ENCODE measurements at regions not wholly inside any gene's neighbourhood (a gene's known extent, or its start where the extent isn't known, plus 50 kb on each side); places are given as distances from the start of the nearest gene placed in this dataset.

DNA sequence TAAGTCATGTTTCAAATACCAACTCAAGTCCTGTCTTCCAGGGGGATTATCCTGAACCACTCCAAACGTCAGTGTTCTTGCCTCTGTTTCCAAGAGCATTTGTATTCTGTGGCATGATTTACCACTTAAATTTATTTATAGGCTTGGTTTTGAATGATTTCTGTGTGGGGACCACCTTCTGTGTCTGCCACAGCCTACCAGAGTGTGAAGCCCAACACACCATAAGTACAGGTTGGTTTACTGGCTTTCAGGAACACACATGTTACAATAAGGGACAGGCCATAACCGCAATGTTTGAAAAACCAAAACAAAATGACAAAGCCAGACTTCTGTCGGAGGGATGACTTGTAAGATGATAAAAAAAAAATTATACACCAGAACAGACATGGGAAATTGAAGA is 56.5 kb upstream of the MAP3K7 start:
- H4K5ac ChIP-seq (ENCODE audit: insufficient read length, low read depth, low read length) = no peak overlapping the region
- no CpG with 5 or more reads among the region's 3 CpGs for WGBS (ENCODE audit: extremely low coverage, insufficient read length, low lambda C conversion rate)
- no peak overlapping the region for H3K14ac ChIP-seq (ENCODE audit: insufficient read depth, low read length)
- no peak overlapping the region for H3K9ac ChIP-seq (ENCODE audit: extremely low read depth, insufficient read length, low read length)
- H4K20me1 ChIP-seq (ENCODE audit: control insufficient read depth, insufficient read depth, insufficient read length) = no peaks in the 10 kb centered on the region
- TF ChIP-seq, protein P1, sequence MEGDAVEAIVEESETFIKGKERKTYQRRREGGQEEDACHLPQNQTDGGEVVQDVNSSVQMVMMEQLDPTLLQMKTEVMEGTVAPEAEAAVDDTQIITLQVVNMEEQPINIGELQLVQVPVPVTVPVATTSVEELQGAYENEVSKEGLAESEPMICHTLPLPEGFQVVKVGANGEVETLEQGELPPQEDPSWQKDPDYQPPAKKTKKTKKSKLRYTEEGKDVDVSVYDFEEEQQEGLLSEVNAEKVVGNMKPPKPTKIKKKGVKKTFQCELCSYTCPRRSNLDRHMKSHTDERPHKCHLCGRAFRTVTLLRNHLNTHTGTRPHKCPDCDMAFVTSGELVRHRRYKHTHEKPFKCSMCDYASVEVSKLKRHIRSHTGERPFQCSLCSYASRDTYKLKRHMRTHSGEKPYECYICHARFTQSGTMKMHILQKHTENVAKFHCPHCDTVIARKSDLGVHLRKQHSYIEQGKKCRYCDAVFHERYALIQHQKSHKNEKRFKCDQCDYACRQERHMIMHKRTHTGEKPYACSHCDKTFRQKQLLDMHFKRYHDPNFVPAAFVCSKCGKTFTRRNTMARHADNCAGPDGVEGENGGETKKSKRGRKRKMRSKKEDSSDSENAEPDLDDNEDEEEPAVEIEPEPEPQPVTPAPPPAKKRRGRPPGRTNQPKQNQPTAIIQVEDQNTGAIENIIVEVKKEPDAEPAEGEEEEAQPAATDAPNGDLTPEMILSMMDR (conservative IDR thresholded peaks at IDR 0.05) = no peak
- H2BK12ac ChIP-seq (ENCODE audit: insufficient read length, low read depth, low read length) = no peak overlapping the region
- H3K27ac Mint-ChIP-seq = no peak overlapping the region
- no peaks in the 10 kb centered on the region for H3K79me2 ChIP-seq (ENCODE audit: insufficient read depth, low read length)
- H3K18ac ChIP-seq (ENCODE audit: insufficient read length, low read depth, low read length) = no peak overlapping the region
- no peak overlapping the region for H3K27ac ChIP-seq (ENCODE audit: insufficient read length, low read depth, low read length)
- H2BK5ac ChIP-seq (ENCODE audit: insufficient read length, low read length) = no peak overlapping the region
- H2BK15ac ChIP-seq (ENCODE audit: low read depth, low read length) = no peak overlapping the region
- peaks cover 0 to under 1% (median under 1%) of the 10 kb centered on the region in 3 experiments; a peak in 3 of 7 replicates for H3K36me3 Mint-ChIP-seq (ENCODE audit: insufficient read depth in 1 of 3, low read depth in 3 of 3)
- no peak overlapping the region for H2BK20ac ChIP-seq (ENCODE audit: low read depth, low read length, poor library complexity, severe bottlenecking)
- peaks cover under 1 to 1% of the 10 kb centered on the region in 2 experiments for H3K9me3 Mint-ChIP-seq
- no peak overlapping the region for H2AK5ac ChIP-seq (ENCODE audit: insufficient read length, low read length)
- no peak overlapping the region for H3K4ac ChIP-seq (ENCODE audit: low read depth, low read length)
- H3K79me1 ChIP-seq (ENCODE audit: insufficient read depth, low read depth, low read length, poor library complexity, severe bottlenecking) = no peaks in the 10 kb centered on the region
- H3K4me2 ChIP-seq (ENCODE audit: insufficient read depth, insufficient read length, low read length) = no peak overlapping the region
- no peaks in the 10 kb centered on the region for H3K9me3 ChIP-seq (ENCODE audit: control insufficient read depth, low read depth, low read length)
- no peaks in the 10 kb centered on the region for H3K27me3 ChIP-seq (ENCODE audit: insufficient read depth, low read length)
- no peak for DNase-seq
- no peaks in the 10 kb centered on the region for H3K27me3 Mint-ChIP-seq (ENCODE audit: low read depth)
- H4K91ac ChIP-seq (ENCODE audit: insufficient read length, low read depth, low read length) = no peak overlapping the region
- no peaks in the 10 kb centered on the region for H3K23me2 ChIP-seq (ENCODE audit: insufficient read length, low read depth, low read length, poor library complexity, severe bottlenecking)
- H3K4me1 Mint-ChIP-seq = peaks cover 3 to 11% of the 10 kb centered on the region in 2 experiments; a peak in 2 of 4 replicates
- no peak overlapping the region for H2AFZ ChIP-seq (ENCODE audit: low read length)
- no peak overlapping the region for H4K8ac ChIP-seq (replicated peaks; ENCODE audit: insufficient read length, low read depth, low read length)
- H3K56ac ChIP-seq (ENCODE audit: insufficient read length, low read depth, low read length) = no peak overlapping the region
- H3T11ph ChIP-seq (ENCODE audit: low read length) = no peak overlapping the region
- no peak overlapping the region for H2BK120ac ChIP-seq (ENCODE audit: low read depth, low read length, poor library complexity, severe bottlenecking)
- H3K4me1 ChIP-seq (ENCODE audit: insufficient read depth, low read length) = no peaks in the 10 kb centered on the region; the same call in 1 of the 2 replicates
- no peak overlapping the region for H3K4me3 Mint-ChIP-seq
- H3K23ac ChIP-seq (ENCODE audit: insufficient read length, low read depth, low read length) = no peak overlapping the region

Measured in H9 (cell line).